Fibroblast of lung (primary cell): ENCODE measurements at regions not wholly inside any gene's neighbourhood (a gene's known extent, or its start where the extent isn't known, plus 50 kb on each side); places are given as distances from the start of the nearest gene placed in this dataset.

ENCODE experiments used
- CTCF ChIP-seq, 2 donors: IDR thresholded peaks in 1 of 2; conservative IDR thresholded peaks in 1 of 2; 1 replicate in 1 of 2; 2 replicates in 1 of 2; pipeline ENCODE4 v1.5.1; 2011 to 2012; ENCODE audit warnings: low read length in 2 of 2, control low read depth in 1 of 2, inconsistent platforms in 1 of 2, low read depth in 1 of 2, mild to moderate bottlenecking in 1 of 2
- EZH2 ChIP-seq: IDR thresholded peaks from 2 replicates; pipeline ENCODE4 v1.5.1; 2012; ENCODE audit warnings: low read length, control low read depth, mild to moderate bottlenecking; ENCODE audit errors: missing control alignments

DNA sequence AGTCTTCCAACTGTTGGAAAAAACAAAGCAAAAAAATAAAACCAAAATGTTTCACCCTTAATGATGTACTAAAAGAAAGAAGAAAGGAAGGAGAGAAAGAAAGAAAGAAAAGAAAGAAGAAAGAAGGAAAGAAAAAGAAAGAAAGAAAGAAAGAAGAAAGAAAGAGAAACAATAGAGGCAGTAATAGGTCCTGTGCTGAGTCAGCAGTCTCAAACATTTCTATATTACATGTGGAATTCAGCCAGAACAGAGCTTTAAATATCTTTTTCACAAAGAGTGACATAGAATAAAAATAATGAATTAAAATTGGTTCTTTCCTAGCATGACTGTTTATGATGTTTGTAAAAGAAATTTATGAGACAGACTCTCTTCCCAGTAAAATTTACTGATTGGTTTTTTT is 1135.3 kb upstream of the CDH8 start:
- TF ChIP-seq EZH2 (no peak), CTCF (conservative IDR thresholded peaks at IDR 0.05 in 1 of 2, IDR thresholded peaks at IDR 0.05 in 1 of 2; ENCODE audit: low read depth in 1 of 2, low read length in 2 of 2) (no peak)
